ENCODE measurements at regions not wholly inside any gene's neighbourhood (a gene's known extent, or its start where the extent isn't known, plus 50 kb on each side); places are given as distances from the start of the nearest gene placed in this dataset.

GRCh38 chr14:34246206-34246605, 215.8 kb downstream of the SPTSSA start:
- H3K4me3 ChIP-seq (ENCODE audit: low read depth, low read length): no peak overlapping the region

- H3K4me3 ChIP-seq (ENCODE audit: low read depth, low read length): no peak overlapping the region
Measured at GRCh38 chr14:34243401-34243800, 218.6 kb downstream of the SPTSSA start.

- H3K4me3 ChIP-seq (ENCODE audit: low read depth, low read length): no peak overlapping the region
Measured at GRCh38 chr14:34243001-34243400, 219.0 kb downstream of the SPTSSA start.

- H3K4me3 ChIP-seq (ENCODE audit: low read depth, low read length): no peak overlapping the region
Measured at GRCh38 chr14:34241185-34241711, 220.8 kb downstream of the SPTSSA start.

- no peak overlapping the region for H3K4me3 ChIP-seq (ENCODE audit: low read depth, low read length)
Measured at GRCh38 chr14:34238610-34239009, 223.4 kb downstream of the SPTSSA start.

GRCh38 chr14:34237677-34238076, 224.4 kb downstream of the SPTSSA start:
- H3K4me3 ChIP-seq (ENCODE audit: low read depth, low read length): no peak overlapping the region

GRCh38 chr14:34237081-34237480, 225.0 kb downstream of the SPTSSA start:
- no peak overlapping the region for H3K4me3 ChIP-seq (ENCODE audit: low read depth, low read length)

GRCh38 chr14:34235643-34236300, 226.3 kb downstream of the SPTSSA start:
- no peak overlapping the region for H3K4me3 ChIP-seq (ENCODE audit: low read depth, low read length)

- no peak overlapping the region for H3K4me3 ChIP-seq (ENCODE audit: low read depth, low read length)
Measured at GRCh38 chr14:34234258-34234657, 227.8 kb downstream of the SPTSSA start.

GRCh38 chr14:34233619-34234018, 228.4 kb downstream of the SPTSSA start:
- H3K4me3 ChIP-seq (ENCODE audit: low read depth, low read length): no peak overlapping the region

- no peak overlapping the region for H3K4me3 ChIP-seq (ENCODE audit: low read depth, low read length)
Measured at GRCh38 chr14:34232790-34233189, 229.2 kb downstream of the SPTSSA start.

- H3K4me3 ChIP-seq (ENCODE audit: low read depth, low read length): no peak overlapping the region
Measured at GRCh38 chr14:34231626-34232025, 230.4 kb downstream of the SPTSSA start.

- no peak overlapping the region for H3K4me3 ChIP-seq (ENCODE audit: low read depth, low read length)
Measured at GRCh38 chr14:34229140-34229539, 232.9 kb downstream of the SPTSSA start.

GRCh38 chr14:34228650-34228976, 233.4 kb downstream of the SPTSSA start:
- no peak overlapping the region for H3K4me3 ChIP-seq (ENCODE audit: low read depth, low read length)

GRCh38 chr14:34227834-34228649, 234.0 kb downstream of the SPTSSA start:
- H3K4me3 ChIP-seq (ENCODE audit: low read depth, low read length): no peak overlapping the region

- no peak overlapping the region for H3K4me3 ChIP-seq (ENCODE audit: low read depth, low read length)
Measured at GRCh38 chr14:34224221-34224620, 237.8 kb downstream of the SPTSSA start.

GRCh38 chr14:34223373-34224148, 238.5 kb downstream of the SPTSSA start:
- no peak overlapping the region for H3K4me3 ChIP-seq (ENCODE audit: low read depth, low read length)

- H3K4me3 ChIP-seq (ENCODE audit: low read depth, low read length): no peak overlapping the region
Measured at GRCh38 chr14:34222867-34223266, 239.2 kb downstream of the SPTSSA start.

- H3K4me3 ChIP-seq (ENCODE audit: low read depth, low read length): no peak overlapping the region
Measured at GRCh38 chr14:34222122-34222521, 239.9 kb downstream of the SPTSSA start.

GRCh38 chr14:34220921-34221320, 241.1 kb downstream of the SPTSSA start:
- H3K4me3 ChIP-seq (ENCODE audit: low read depth, low read length): no peak overlapping the region

- no peak overlapping the region for H3K4me3 ChIP-seq (ENCODE audit: low read depth, low read length)
Measured at GRCh38 chr14:34220378-34220706, 241.7 kb downstream of the SPTSSA start.
